NCI-H2081 treated with DMSO at 0.1 percent for 48 hours (cell line): ENCODE measurements at regions not wholly inside any gene's neighbourhood (a gene's known extent, or its start where the extent isn't known, plus 50 kb on each side); places are given as distances from the start of the nearest gene placed in this dataset.

Source experiments
- DNase-seq: peaks from one replicate; lab custom pipeline; 2025; lab: John Stamatoyannopoulos, UW

DNA sequence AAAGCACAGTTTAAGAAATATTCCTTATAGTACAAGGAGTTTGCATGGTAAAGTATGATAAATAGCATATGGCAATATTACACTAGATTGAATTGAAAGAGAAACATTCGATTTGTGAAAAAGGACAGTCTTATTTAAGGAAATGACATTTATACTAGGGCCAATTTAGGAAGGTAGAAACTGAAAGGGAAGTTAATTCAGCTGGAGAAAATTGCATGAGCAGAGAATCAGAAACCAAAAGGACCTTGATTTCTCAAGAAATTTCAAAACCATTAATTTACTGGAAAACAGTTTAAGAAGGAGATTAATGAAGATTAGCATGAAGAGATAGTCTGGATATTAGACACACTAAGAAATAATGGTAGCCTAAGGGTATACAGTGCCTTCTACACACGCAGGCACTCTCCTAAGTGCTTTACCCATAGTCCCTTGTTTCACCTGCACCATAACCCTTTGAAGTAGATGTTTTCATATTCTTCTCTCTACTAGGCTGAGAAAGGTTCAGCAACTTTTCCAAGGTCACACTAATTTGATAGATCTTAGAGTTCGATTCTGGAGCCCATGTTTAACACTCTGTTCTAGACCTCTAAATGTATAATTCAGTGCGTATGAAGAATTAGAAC is 259.1 kb upstream of the SLIT2 start:
- DNase-seq = no peak

DNA sequence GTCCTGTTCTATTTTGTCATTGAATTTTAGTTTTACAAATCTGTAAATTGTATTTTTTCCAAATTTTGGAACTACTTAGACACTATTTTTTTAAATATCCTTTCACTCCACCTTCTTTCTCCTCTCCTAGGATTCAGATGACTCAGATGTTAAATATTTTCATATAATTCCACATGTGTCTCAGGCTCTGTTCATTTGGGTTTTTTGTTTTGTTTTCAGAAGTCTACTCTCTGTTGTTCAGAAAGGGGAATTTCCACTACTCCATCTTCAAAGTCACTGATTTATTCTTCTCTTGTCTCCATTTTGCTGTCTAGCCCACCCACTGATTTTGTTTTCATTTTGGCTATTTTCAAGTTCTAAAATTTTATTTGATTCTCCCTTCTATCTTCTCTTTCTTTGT is 264.0 kb upstream of the SLIT2 start:
- DNase-seq = no peak

DNA sequence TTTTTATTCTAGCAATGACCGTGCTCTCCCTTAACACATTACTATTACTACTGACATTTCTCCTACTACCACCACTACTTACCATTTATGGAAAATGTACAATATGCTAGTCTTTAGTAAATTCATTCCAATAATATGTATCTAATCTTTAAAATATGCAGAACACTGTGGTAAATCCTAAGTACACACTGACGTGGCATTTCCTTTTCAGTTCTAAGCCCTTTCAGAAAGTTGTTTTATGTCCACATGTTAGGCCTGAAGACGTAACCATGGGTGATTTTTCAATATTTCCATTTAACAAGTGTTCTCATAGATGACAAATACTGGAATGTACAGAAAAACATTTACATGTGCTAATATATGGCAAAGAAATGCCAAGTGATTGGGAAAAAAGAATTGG is 268.6 kb upstream of the SLIT2 start:
- no peak for DNase-seq

DNA sequence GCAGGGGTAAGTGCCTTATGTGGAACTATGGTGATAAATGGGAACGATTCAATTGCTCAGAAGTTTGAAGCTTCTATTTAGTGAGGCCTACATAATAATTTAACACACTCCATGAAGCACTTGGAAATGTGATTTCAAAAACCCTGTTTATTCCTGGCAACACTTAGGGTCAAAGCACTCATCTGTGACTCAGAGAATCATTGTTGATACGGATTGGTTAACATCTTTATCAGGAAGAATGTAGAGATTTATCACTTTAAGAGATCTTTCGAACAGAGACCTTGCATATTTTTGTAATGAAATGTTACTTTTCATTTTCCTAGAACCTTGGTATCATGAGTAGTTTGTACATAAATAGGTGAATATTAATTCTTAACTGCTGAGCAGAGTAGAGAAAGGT is 269.1 kb upstream of the SLIT2 start:
- DNase-seq = no peak

DNA sequence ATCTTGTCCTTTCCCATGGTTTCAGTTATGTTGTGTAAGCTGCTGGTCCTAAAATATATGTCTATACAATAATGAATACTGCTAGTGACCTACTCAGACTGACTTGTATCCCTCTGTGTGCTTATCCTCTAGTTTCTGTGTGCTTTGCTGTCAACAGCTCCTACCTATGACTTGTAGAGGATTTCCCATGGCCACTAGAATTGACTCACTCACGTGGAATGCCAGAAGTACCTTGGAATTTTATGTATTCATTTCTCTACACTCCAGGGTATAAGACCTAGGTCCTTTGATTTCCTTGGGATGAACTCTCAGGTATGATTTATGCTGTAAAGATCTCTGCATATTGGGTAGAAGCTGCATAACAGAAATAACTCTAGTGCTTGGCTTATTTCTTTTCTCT is 279.9 kb upstream of the SLIT2 start:
- no peak for DNase-seq

DNA sequence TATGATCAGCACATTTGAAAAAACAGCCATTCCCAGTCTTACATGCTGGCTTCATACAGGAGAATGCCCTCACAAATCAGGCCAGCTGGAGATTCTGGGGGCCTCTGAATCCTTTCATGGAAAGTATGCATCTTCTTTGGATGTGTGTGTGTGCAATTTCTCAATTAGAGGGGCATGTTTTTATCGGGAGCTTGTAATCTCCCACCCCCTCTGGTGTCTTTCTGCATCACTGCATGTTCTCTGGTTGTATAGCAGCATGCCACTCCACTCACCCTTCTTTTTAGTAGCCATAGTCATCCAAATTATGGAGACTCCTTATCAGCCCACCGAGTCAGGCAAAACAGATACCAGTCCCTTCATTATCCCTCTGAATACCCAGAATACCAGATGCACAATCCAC is 282.2 kb upstream of the SLIT2 start:
- no peak for DNase-seq

DNA sequence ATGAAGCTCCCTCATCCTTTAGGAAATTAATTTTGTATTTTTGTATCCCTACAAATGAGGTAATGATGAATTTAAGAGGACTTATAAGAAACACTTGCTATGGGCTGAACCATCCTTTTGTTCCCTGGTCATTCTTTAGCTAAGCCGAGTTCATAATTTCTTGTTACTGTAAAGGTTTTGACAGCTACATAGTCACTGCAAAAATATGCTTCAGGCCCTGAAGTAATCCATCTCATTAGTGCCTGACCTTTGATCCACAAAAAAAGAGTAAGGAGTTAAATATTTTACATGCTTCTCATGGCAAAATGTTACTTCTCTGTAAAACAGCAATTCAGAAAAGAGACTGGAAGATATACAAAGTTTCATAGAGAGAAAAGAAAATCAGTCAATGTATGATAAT is 290.6 kb upstream of the SLIT2 start:
- no peak for DNase-seq

DNA sequence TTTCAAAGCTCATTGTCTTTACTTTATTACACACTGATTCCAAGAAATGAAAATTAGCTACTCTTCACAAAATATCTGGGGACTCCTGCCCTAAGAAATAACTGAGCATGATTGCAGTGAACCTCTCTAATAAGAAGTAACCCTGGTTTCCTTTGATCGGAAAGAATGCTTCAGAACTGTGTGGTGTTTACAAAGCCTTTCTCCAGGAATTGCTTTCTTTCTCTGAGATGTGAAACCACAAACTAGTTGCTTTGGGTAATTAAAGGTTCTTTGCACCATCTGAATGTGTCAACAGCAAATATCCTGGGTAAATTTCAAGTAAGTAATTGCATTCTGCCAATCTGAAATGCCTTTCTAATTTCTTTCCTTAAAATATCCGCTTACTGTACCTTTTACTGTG is 292.9 kb upstream of the SLIT2 start:
- DNase-seq = no peak

DNA sequence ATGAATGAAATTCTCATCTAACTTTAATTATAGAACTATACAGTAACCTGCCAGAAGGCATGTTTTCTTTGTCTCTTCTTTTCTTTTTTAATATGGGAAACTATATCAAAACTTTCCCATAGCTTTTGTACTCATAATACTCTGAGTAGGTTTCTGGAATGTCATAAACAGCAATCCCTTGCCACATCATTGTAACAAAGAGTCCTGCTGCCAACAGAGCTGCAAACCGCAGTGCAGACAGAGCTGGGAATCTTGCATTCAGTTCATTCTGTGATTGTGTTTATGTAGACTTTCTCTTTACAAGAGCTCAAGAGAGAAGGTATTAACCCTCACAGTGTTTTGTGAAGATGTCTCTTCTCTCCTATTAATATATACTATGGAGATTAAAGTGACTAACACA is 304.4 kb upstream of the SLIT2 start:
- DNase-seq = no peak

DNA sequence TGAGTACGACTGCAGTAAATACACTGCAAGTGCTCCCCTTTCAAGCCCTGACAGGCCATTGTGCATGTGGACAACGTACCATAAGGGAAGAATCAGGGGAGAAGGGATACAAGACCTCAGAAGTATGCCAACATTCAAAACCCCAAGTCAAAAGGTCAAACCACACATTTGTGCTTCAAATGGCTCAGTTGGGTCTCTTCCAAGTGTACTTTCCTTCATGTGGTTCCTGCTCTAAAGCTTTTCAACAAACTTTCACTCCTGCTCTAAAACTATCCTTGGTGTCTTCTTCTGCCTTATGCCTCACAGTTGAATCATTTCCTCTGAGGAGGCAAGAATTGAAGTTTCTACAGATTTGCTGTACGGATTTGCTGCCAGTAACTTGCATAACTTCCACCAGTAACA is 305.7 kb upstream of the SLIT2 start:
- DNase-seq = no peak

DNA sequence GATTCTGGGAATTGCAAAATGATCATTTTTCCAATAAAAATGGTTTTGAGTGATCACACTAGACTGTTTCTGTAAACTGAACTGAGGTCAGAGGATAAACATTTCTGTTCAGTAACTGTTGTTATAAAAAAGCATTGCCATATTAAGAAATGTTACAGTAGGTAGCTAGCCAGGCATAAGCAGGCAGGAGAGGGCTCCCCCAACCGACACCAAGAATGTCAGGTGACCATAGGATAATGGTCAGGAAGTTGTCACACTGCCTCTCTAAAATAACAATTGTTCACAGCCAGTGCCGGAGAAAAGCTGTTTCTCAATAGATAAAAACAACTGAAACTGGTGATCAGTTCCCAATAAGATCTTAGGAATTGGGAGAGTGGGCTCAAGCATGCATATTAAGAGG is 306.2 kb upstream of the SLIT2 start:
- DNase-seq = no peak

DNA sequence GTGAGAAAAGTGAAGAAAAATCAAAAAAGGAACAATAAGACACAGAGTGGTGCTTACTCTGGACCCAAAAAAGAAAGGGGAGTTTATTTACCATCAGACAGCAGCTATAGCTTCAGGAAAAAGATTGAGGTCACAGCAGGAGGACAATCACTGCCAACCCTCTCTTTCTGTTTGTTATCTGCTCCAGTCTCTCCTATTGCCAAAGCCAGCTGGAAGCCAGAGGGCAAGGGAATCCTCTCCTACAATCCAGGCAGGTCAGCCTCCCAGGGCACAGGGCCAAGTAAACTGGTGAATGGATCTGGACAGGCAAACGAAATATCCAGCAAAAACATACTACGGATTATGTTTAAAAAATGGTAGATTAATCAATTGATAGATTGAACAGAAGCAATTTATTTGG is 306.9 kb upstream of the SLIT2 start:
- DNase-seq = peak; percentile 29

DNA sequence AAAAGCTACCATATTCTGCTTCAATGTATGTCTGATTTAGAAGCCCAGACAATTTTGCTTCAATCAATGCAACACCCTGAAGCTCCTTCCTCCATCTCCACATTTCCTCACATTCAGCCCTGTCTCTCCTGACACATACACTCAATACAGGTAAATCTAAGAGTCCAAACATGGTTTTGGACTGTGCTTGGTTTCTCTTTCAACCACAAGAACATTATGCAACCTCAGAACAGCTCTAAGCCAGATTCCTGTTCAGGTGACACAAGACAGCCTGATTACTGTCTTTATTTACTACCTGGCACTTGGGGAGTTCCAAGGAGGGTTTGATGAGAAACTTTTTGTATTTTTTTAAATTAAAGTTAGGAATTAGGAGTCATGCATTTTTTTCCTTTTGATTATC is 307.5 kb upstream of the SLIT2 start:
- DNase-seq = no peak

DNA sequence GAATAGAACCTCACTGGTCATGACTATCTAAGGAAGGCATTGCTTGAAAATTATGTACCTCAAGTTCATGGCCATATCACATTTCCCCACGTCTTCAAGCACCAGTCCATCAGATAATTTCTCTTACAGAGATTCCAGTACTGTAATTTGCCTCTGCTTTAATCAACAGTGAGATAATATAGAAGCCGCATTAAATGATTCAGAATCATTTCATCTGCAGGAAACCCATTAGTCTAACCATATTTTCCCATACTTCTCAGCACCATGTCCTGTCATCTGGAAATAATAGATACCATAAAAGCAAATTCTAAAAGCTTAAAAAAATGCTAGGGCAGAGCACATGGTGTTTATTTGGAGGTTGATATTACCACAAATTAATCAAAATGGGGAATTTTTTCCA is 310.3 kb upstream of the SLIT2 start:
- DNase-seq = no peak

DNA sequence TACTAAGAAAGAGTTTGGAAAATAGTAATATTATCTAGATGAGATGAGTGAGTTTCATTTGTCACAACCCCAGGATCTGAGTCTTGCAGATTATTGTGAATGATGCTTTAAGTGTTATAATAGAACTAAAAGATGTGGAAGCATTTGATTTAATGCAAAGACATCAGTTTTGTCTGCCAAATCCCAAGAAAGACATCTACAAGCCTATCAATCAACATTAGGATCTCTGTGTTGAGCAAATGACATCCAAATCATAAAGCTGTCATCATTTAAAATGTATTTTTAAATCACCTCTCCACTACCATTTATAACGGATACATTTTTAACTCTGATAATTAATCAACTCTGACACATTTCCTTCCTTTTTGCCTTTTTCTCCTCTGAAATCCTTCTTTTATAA is 310.8 kb upstream of the SLIT2 start:
- DNase-seq = no peak

DNA sequence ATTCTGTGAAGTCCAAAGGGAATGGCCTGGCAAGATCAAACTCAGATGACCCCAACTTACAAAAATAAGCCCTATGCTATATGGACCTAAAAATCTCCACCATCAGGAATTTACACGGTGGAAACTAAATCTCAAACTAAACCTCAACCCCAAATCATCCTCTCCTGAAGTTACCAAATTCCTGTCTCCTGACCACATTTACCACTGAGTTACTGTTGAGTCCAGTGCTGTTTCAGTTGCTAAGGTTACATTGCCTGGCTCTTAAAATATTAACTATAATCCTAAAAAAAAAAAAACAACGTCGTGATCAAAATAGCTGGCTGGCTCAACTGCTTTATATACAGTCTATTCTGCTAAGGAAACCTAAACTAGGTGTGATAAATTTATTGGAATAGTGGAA is 315.2 kb upstream of the SLIT2 start:
- no peak for DNase-seq

DNA sequence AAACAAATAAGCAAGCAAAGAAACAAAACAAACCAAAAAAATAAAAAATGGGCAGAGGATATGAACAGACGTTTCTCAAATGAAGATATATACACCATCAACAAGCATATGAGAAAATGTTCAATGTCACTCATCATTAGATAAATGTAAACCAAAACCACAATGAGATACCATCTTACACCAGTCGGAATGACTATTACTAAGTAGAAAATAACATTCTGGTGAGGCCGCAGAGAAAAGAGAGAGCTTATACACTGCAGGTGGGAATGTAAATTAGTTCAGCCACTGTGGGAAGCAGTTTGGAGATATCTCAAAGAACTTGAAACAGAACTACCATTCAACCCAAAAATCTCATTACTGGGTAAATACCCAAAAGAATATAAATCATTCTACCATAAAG is 321.0 kb upstream of the SLIT2 start:
- DNase-seq = no peak

DNA sequence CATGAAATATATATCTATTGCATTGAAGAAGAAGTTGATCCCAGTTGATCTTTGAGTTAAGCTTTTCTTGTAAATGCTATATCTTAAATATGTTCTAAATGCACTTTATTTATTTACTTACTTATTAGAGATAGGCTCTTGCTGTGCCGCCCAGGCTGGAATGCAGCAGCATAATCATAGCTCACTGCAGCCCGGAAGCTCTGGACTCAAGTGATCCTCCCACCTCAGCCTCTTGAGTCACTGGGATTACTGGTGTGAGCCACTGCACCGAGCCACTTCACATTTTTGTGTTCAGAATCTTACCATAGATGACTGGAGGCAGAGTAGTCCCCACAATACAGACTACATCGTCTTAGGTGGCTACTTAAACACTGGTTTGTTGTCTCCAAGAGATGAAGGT is 324.3 kb upstream of the SLIT2 start:
- no peak for DNase-seq

DNA sequence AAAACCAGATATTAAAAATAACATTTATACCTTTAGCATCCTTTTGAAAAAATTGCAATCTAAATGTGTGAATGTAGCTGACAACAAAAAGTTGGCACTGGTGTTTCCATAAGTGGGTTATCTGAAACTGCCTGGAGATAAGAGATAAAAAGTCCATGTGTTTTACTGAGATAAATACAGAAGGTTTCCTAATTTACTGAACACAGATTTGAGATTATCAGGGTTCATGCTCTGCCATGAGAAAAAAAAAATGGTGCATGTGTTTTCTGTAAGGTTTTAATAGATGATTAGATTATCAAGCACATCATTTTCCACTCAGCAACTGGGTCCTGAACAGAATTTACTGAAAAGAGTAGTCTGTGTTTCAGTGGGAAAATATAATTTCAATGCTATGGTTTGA is 326.2 kb upstream of the SLIT2 start:
- no peak for DNase-seq

DNA sequence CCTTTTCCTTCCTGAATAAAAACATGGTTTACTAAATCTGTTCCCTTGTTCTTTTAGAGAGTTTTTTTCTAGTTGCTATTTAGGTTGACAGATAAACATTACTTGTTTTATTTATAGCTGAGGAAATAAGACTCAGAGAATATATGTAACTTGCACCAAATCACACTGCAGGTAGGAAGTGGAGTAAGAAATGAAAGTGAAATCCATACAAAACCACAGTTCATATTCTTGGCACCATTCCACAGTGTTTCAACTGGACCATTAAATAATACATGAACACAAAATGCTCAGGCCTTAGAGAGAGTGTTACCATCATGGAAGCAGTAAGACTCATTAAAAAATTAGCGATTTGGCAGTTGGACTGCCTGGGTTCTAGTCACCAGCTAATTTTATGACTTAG is 326.9 kb upstream of the SLIT2 start:
- DNase-seq = no peak

DNA sequence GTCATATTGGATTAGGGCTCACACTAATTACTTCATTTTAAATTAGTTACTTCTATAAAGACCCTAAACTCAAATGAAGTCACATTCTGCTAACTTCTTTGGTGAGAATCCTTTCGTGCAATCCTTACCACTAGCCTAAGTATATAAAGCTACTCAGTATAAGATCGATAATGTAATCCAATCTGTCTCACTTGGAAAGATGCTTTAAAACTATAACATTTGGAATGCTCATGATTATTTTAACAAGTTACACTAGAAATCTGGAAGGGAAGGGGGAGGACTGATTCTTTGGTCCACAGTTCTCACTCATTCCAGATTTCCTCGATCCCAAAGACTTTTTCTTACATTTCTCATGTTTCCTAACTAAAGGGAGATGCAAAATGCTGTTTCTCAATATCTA is 336.4 kb upstream of the SLIT2 start:
- DNase-seq = no peak

DNA sequence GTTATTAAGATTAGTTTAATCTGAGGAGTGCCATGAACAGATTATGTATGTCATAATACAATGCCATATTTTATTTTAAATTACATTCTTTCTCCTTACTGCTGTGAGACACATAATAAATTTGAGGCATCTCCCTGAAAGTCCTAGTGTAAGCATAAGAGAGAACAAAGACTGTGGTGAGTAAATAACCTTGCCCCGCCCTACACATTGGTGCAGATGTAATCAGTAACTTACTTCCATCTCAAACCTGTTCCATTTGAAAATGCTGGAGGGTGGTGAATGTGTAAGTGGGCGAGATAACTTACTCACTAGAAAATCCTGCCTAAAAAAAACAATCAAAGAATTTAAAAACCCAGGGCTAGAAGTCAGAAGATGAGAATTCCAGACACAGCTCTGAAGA is 338.1 kb upstream of the SLIT2 start:
- DNase-seq = no peak

DNA sequence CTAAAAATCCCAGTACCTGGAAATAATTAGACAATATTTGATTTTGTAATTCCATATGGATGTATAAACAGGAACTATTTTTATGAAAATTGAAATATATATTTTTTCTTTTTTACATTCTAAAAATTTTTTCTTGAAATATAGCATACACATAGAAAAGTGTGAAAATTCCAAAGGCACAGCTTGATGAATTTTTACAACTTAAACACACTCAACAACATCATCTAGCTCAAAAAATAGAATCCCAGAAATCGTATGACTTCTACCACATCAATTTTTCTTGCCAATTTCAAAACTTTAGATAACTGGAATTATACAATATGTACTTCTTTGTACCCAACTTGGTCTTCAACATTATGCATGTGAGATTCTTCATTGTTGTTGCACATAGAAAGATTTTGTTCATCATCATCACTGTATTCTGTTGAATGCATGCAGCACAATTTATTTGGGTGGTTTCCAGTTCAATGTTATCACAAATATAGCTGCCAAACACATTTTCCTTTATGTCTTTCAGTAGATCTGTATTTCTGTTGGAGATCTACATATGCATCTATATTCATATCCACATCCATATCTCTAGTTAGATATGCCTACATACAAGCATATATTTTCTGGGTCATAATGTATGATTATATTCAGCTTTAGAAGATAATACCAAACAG is 340.7 kb upstream of the SLIT2 start:
- no peak for DNase-seq

DNA sequence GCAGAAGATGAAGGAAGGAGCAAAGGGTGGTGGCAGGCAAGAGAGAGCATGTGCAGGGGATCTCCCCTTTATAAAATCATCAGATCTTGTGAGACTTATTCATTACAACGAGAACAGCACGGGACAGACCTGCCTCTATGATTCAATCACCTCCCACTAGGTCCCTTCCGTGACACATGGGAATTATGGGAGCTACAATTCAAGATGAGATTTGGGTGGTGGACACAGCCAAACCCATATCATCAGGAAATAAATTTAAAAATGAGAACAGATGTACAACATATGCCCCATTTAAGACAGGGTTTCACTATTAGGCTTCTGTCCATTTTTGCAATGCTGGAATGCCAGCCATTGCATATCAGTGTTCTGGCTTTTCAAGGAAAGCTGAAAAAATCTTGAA is 346.7 kb upstream of the SLIT2 start:
- DNase-seq = no peak

DNA sequence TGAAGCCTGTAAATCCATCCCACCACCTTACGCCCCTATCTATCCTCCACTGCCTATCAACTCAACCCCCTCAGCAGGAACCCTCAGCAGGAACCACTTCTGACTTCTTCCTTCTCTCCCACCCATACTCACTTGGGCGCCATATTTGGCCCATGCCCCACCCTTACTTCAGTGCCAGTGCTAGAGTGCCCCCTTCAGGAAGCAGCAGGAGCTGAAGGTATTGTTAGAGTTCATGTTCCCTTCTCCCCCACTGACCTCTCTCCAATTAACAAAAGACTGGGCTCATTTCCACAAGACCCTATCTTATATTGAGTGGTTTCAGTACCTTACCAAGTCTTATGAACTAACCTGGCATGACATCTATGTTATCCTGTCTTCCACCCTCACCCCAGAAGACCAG is 363.1 kb upstream of the SLIT2 start:
- DNase-seq = no peak
